ENCODE measurements at regions not wholly inside any gene's neighbourhood (a gene's known extent, or its start where the extent isn't known, plus 50 kb on each side); places are given as distances from the start of the nearest gene placed in this dataset.

- no peak for DNase-seq (ENCODE audit: low spot score)
- TF ChIP-seq, protein P1, sequence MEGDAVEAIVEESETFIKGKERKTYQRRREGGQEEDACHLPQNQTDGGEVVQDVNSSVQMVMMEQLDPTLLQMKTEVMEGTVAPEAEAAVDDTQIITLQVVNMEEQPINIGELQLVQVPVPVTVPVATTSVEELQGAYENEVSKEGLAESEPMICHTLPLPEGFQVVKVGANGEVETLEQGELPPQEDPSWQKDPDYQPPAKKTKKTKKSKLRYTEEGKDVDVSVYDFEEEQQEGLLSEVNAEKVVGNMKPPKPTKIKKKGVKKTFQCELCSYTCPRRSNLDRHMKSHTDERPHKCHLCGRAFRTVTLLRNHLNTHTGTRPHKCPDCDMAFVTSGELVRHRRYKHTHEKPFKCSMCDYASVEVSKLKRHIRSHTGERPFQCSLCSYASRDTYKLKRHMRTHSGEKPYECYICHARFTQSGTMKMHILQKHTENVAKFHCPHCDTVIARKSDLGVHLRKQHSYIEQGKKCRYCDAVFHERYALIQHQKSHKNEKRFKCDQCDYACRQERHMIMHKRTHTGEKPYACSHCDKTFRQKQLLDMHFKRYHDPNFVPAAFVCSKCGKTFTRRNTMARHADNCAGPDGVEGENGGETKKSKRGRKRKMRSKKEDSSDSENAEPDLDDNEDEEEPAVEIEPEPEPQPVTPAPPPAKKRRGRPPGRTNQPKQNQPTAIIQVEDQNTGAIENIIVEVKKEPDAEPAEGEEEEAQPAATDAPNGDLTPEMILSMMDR (IDR thresholded peaks at IDR 0.05; ENCODE audit: extremely low read depth, insufficient read depth, missing control alignments), result no peak
- in situ Hi-C loops (cut with MboI; ENCODE audit: low pct_unique_long_range_greater_than_20kb, low sequenced_read_pairs, unreplicated experiment), result no loop called here
These were observed 192.4 kb downstream of the BUB3 start for GRCh38 chr10:123346581-123346980.

DNA sequence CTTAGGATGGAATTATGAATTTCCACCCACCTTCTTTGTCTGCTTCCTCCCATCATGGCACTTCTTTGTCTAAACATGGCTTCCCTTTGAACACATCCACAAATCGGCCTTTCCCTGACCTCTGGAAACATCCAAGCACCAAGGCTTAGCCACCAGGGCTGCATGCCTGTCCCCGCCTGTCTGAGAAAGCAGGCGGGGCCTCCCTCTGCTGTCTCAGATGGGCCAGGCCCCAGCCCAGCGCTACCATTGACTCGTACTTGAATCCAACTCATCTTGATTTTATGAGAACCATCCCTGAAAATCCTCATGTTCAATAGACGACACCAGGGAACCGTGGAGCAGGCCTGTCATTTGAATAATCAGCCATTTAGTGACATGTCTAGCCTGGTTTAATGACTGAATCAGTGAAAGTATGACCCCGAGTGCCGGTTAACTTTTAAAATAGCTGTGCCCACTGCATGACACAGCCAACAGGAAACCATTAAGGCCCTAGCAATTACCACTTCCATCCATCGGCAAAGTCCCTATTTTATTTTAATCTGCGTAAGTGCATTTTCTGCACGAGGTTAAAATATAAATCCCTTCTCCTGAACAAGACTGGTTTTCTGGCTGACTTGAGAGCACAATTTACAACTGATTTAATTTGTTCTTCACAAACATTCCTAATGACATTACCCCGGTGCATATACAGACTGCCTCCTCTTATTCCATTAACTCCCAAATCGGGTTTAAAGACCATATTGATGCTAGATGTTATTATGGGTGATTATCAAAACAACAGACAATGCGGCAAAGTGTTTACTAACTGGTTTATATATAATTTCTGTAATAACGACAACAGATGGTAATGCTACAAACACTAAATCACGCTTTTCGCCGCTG, 194.7 kb downstream of the BUB3 start:
- no peak for DNase-seq (ENCODE audit: low spot score)
- TF ChIP-seq, protein P1 (IDR thresholded peaks at IDR 0.05; ENCODE audit: extremely low read depth, insufficient read depth, missing control alignments), result no peak
- in situ Hi-C loops (cut with MboI; ENCODE audit: low pct_unique_long_range_greater_than_20kb, low sequenced_read_pairs, unreplicated experiment), result no loop called here

GRCh38 chr10:123351715-123352114, 197.5 kb downstream of the BUB3 start:
- no peak for DNase-seq (ENCODE audit: low spot score)
- in situ Hi-C loops (cut with MboI; ENCODE audit: low pct_unique_long_range_greater_than_20kb, low sequenced_read_pairs, unreplicated experiment), result no loop called here
- TF ChIP-seq, protein P1 (IDR thresholded peaks at IDR 0.05; ENCODE audit: extremely low read depth, insufficient read depth, missing control alignments), result no peak

- TF ChIP-seq, protein P1 (IDR thresholded peaks at IDR 0.05; ENCODE audit: extremely low read depth, insufficient read depth, missing control alignments), result no peak
- in situ Hi-C loops (cut with MboI; ENCODE audit: low pct_unique_long_range_greater_than_20kb, low sequenced_read_pairs, unreplicated experiment), result no loop called here
- DNase-seq (ENCODE audit: low spot score), result no peak
These were observed 200.3 kb downstream of the BUB3 start for GRCh38 chr10:123354521-123354920.

GRCh38 chr10:123355748-123356481, 201.7 kb downstream of the BUB3 start:
- no peak for DNase-seq (ENCODE audit: low spot score)
- in situ Hi-C loops (cut with MboI; ENCODE audit: low pct_unique_long_range_greater_than_20kb, low sequenced_read_pairs, unreplicated experiment), result no loop called here
- TF ChIP-seq, protein P1 (IDR thresholded peaks at IDR 0.05; ENCODE audit: extremely low read depth, insufficient read depth, missing control alignments), result no peak

DNA sequence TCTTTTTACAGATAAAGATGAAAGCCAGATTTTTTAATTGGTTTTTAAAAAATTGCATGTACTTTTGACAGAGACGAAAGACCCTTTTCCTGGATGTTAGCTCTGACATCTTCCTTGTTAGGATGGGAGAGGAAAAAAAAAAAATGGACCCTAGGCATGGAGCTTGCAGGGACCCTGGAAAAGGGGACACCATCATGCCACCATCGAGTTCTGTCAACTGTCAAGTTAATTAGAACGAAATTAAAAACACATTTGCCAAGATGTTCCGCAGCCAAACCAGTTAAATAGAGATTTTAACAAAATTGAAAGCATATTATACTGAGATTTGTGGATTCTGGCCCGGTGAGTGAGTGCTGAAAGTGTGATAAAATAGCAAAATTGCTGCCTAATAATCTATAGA, 202.6 kb downstream of the BUB3 start:
- in situ Hi-C loops (cut with MboI; ENCODE audit: low pct_unique_long_range_greater_than_20kb, low sequenced_read_pairs, unreplicated experiment), result no loop called here
- DNase-seq (ENCODE audit: low spot score), result no peak
- TF ChIP-seq, protein P1 (IDR thresholded peaks at IDR 0.05; ENCODE audit: extremely low read depth, insufficient read depth, missing control alignments), result no peak
